Stimulated activated naive CD4-positive, alpha-beta T cell (primary cell): ENCODE measurements at regions not wholly inside any gene's neighbourhood (a gene's known extent, or its start where the extent isn't known, plus 50 kb on each side); places are given as distances from the start of the nearest gene placed in this dataset.

Experiments used
- DNase-seq, 6 experiments: peaks; one replicate each; lab custom pipeline; 2025; lab: John Stamatoyannopoulos, UW

DNA sequence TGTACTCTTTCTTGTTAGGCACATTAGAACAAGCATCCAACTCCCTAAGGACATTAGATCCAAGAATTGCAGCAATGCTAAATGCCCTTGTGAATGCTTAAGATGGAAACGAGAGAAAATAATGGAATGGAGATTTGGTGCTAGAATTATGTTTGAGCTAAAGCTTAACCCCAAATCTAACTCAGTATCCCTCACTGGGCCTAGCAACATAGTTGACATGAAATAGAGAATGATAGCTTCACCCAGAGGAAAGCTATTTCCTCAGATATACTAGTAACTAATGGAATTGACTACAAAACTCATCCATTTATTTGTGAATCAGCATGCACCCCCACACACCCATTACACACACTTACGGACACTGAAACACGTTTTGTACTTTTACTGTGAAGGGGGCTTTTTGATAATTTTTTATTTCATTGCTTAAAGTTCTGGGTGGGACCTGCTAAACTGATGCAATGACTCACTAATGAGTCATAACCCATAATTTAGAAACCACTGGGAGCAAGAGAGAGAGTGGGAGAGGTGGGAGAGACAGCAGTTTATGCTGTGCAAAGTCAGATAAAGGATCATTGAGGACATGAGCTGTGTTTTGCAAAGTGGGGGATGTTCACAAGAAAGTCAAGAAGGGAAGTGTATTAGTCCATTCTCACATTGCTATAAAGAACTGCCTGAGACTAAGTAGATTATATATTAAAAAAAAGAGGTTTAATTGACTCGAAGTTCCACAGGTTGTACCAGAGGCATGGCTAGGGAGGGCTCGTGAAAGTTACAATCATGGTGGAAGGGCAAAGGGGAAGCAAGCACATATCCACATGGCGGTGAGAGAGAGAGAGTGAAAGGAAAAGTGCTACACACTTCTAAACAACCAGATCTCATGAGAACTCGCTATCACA, 382.7 kb downstream of the SFMBT2 start:
- no peak for DNase-seq

DNA sequence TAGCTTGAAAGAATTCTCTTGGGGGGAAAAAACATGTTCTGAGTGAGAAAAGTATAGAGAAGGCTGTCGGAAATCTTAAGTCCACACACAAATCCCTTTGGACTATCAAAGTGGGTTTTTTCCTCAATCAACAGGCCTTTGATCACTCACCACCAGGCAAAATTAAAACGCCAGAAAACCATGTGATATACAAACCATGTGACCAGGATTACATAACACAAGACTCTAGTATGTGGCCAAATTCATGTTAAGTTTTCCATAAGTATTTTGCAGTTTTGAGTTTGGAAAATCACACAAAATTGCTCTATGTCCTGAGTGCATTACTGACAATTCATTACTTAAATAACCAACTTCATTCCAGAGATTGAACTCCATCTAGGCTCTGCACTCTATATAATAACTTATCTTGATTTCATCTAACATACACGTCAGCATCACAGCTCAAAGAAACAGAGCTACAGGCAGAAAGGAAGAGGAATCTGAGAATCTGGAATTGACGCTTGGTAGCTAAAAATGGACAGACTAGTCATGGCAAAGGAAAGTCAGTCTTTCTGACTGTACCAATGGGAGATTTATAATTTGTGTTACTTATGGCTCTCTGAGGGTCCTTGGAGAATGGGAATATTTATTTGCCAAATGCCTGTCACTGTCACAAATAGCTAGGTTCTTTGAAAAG, 383.5 kb downstream of the SFMBT2 start:
- DNase-seq, result no peak

DNA sequence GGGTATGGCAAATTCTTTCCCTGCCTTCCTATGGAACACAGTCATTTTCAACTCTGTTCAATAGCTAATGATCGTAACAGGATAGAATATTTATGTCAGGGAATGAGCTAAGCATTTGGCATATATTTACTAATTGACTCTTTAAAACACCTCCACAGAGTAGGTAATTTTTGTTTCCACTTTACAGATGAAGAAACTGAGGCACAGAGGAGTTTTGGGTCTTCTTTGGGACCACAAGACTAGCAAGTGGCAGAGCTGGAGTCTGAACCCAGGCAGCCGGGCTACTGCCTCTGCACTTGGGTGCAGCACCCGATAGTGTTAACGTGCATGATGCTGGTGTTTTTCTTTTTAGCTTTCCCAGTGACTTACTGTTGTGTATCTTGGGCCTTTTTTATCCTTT, 384.0 kb downstream of the SFMBT2 start:
- no peak for DNase-seq

DNA sequence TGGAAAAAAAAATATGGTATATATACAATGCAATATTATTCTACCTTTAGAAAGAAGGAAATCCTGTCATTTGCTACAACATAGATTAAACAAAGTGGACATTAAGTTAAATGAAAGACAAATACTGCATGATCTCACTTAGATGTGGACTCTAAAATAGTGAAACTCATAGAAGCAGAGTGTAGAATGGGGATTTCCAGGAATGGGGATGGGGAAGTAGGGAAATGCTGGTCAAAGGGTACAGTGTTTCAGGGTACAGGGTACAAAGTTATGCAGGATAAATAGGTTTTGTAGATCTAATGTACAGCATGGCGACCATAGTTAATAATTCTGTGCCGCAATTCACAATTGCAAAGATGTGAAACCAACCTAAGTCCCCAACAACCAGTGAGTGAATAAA, 385.5 kb downstream of the SFMBT2 start:
- DNase-seq, result no peak

DNA sequence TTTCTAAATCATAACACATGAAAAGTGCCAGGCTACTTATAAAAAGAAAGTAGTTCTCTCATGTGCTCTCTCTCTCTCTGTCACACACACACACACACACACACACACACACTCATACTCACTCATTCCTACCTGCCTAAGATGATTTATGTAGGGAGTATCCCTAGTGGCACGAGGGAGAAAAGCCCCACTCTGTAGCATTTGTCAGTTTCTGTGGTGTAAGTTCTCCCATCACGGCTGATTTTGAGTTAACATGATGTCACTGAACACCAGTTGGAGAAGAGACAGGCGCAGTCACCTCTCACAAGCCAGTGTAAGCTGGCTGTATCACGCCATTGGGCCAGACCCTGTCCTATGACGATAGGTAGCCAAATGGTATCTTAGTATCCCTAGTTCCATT, 395.4 kb downstream of the SFMBT2 start:
- DNase-seq, result no peak

DNA sequence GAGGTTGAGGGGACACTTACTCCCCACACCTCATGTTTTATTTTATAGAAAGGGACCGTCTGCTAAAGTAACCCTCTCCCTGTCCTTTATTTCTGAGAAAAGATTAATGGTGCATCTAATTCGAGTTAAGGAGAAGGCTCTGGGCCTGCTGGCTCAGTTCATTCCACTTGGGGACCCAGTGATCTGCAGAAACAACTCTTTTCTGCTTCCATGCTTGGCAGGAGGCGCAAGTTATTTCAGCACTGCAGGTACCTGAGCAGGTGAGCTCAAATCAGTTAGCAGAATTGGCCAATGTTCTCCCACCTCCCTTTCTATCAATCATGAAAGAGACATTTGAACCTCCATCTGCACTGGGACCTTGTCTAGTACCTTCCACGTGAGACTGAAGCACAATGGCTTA, 396.1 kb downstream of the SFMBT2 start:
- DNase-seq, result no peak

DNA sequence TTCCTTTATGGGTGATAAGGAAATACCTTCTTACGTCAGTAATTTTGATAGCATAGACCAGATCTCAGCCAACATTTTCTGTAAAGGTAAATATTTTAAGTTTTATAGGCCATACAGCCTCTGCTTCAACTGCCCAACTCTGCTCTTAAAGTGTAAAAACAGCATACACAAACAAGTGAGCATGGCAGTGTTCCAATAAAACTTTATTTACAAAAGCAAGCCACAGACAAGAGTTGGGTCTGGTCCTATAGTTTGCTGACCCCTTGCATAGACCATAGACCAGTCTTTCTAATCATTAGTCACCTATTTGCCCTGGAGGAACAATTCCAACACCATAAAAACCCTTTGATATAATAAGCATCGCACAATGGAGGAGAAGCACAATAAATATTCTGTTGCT, 398.8 kb downstream of the SFMBT2 start:
- DNase-seq, result no peak

DNA sequence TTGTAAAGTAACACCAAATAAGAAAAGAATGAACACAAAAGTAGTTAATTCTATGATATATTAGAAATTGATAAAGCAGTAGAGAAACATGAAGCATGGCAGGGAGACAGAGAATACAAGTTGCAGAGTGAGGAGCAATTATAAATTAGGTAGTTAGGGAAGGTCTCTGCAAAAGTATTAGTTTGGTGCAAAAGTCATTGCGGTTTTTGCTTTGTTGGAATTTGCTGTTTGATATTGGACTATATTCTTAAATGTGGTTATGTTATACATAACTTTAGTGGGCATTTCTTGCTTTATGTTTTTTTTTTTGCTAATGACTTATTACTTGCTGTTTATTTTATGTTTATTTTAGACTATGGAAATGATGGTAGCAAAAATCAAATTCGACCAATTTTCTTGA, 402.2 kb downstream of the SFMBT2 start:
- no peak for DNase-seq

DNA sequence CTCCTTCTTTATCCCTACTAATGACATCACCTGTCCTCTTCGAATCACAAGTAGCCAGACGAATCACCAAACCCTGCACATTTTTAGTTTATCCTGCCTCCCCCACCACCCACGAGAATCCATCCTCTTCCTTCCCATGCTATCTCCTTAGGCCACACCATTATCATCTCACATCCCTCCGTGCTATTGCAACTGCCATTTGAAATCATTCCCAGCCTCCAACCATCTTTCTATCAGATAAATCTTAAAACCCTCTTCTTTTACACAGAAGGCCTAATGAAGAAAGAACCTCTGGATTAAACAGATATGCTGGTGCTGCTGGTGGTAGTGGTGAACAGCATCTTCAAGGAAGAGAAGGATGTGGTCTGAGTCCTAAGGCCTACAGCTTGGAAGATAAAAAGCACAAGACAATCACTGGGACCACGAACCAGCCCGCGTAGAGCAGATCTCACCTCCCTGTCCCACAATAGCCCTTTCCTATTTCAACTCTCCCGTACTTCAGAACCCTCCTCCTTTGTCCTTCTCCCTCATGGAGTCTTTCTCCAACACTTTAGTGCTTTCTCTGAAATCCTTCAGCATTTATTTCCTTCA, 403.1 kb downstream of the SFMBT2 start:
- no peak for DNase-seq

DNA sequence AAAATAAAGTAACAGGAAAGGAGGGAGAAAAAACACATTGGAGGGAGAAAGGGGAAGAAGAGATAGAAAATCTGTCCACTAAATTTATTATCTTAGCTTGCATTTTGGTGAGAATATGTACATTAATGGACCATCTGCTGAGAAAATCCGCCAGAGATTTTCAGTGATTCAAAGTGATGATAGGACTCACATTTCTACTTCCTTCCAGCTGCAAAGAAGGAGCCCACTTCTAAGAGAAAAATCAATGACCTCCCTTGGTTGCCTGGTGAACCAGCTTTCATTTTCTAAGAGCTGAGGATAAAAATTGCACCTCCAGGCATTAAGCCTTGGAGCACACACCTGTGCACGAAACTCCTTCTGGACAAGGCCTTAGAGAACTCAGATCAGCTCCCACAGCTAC, 404.3 kb downstream of the SFMBT2 start:
- DNase-seq, result no peak

DNA sequence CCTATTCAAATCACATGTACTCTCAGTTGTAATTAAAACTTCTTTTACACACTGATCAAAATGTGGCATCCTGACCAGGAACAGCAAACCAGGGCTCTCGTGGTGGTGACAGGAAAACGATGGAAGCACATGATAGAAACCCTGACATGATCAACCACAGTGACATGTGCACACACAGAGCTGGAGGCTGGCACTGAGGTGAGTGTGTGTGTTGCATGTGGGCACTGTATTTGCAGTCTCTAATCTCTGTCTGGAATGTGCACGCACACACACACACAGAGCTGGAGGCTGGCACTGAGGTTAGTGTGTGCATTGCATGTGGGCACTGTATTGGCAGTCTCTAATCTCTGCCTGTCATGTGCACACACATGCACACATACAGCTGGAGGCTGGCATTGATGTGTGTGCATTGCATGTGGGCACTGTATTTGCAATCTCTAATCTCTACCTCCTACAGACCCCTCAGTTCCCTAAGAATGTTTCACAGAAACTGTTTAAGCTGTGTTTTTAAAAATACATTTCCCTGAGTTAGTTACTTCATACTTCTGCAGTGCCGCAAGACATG, 406.9 kb downstream of the SFMBT2 start:
- no peak for DNase-seq

DNA sequence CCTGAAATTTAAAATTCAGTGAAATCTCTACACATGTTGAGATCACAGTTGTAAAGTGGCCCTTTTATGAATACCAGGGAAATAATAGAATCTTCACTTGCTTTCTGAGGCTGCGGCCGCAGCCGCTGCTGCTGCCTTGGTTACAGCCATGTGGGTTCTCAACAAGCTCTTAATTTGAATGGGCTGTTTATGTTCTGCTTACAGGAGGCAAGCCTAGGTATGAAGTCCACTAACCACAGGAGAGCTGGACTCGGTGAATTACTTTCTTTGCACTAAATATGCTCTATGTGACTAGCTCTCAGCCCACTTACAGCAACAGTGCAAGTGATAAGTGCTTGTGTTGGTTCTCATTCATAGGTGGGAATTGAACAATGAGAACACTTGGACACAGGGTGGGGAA, 410.8 kb downstream of the SFMBT2 start:
- no peak for DNase-seq

DNA sequence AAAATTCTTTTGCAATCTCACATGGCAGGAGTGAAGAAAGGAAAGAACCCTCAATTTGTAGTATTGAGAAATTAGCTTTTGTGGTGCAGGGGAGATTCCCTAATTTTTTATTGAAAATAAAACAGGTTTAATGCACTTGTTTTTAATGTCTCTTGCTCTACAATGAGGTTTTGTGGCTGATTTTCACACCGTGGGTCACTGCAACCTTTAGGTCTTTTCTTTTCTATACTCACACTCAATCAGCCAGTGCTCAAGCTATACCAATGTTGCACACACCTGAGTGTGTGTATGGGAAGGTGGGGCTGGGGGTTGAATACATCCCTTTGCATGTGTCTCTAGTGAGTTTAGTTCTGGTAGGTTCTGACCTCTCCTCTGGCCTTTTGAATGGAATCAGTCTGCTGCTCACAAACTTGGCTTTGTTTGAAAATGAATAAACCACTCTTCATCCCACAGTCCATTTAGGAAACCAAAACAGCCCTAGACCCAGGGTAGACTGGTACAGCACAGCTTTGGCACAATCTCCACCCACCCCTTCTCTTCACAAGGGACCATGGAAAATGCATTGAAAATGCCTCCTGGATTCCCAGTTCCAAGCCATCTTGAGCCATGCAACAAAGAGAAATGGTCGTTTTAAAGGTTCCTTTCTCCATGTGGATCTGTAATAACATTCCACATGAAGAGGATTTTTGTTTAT, 411.5 kb downstream of the SFMBT2 start:
- no peak for DNase-seq

DNA sequence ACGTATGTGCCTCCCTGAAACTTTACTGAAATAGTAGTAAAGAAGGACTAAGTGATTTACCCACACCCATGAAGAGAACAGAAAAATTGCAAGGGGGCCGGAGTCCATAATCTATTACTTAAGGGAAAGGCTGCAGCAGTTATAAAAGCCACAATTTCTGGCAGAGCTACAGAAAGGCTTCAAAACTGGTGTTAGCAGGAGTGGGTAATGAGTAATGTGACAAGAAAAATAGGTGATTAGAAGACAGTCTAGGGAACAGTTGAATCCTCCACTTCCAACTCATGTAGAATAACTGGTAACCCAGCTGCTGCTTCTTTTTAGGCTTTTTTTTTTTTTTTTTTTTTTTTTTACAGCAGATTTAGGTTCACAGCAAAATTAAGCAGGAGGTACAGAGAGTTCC, 413.3 kb downstream of the SFMBT2 start:
- no peak for DNase-seq

DNA sequence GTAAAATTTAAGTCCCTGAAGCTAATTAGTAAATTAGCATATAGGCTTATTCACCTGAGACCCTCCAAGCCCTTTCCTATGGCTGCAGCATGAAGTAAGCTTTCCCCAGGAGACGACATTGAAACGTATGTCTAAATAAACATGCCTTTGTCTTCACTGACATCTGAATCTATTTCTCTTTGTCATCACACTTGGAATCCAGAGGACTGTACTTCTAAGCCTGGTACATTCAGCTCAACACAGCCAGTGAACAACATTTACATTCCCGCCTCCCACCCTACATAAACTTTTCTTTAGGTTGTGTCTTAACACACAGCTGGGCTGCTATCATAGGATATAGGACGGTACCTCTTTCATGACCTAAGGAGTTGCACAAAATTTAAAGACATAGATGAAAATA, 414.4 kb downstream of the SFMBT2 start:
- no peak for DNase-seq

DNA sequence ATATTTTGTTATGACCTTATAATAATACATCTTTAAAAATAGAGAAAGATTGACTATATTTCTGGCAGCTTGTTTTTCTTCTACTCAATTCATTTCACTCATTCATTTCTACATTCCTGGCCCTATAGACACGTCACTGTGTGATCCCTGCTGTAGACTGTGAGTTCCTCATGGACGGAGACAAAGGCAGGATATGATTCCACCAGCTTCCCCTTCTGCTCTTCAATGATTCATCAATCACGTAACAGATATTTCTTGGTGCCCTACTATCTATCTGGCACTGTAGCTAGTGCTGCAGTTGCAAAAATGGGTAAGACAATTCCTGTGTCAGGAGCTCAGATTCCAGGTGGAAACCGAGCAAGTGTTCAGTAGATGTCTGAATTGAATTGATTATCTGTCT, 415.0 kb downstream of the SFMBT2 start:
- DNase-seq, result no peak

DNA sequence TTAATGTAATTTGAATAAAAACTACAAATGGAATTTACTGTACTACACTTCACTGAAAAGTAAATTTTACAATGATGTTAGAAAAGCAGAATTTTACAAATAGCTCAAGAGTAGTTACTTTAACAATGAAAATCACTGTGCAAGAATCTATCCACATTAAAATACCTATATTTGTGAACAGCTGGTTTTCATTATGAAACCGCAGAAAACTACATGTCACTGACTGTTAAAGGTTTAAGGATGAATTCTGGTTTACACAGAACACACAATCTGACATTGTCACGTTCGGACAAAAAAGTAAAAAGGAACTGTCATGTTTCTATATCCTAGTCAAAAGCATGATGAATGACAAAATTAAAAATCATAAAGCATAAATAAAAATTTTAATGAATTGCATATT, 415.3 kb upstream of the PRKCQ start:
- no peak for DNase-seq

DNA sequence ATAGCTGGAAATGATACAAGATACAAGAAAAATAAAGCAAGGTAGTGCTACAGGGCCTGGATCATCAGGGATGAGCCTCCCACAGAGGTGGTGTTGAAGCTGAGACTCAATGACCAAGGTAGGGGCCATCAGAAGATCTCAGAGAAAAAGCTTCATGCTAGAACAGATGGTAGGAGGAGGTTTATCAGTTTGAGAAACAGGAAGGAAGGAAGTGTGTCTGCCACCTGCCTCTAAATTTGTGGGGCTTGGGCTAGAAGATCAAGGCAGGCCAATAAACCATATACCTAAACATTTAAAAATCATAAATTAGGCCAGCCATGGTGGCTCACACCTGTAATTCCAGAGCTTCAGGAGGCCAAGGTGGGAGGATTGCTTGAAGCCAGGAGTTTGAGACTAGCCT, 410.8 kb upstream of the PRKCQ start:
- no peak for DNase-seq

DNA sequence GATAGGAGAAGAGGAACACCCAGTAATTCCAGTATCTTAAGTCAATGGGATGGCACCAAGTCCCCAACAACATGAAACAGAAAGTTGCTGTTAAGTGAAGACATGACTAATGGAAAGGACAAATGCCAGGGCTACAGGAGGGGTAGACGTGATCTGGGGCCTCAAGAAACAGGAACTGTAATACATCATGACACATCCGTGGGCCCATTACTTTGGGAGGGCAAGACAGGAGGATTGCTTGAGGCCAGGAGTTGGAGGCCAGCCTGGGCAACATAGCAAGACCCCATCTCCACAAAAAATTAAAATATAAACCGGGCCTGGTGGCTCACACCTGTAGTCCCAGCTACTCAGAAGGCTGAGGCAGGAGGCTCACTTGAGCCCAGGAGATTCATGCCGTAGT, 408.6 kb upstream of the PRKCQ start:
- DNase-seq, result no peak

DNA sequence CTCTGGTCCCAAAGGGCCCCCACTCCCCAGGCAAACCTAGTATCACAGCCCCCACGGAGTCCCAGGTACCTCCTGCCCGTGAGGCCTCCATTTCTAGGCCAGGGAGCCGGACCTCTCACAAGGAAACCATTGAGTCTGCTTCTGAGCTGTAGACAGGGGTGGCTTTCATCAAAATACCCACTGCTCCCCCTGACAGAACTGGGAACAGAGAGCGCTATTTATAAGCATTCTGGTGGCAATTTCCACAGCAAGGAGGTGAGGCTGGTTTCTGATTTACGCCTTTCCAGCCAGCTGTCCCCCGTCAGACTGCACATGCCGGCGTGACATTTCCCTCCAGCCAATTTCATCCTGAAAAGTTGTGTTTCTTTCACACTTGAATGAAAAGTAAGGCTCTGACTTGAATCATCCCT, 407.5 kb upstream of the PRKCQ start:
- no peak for DNase-seq

DNA sequence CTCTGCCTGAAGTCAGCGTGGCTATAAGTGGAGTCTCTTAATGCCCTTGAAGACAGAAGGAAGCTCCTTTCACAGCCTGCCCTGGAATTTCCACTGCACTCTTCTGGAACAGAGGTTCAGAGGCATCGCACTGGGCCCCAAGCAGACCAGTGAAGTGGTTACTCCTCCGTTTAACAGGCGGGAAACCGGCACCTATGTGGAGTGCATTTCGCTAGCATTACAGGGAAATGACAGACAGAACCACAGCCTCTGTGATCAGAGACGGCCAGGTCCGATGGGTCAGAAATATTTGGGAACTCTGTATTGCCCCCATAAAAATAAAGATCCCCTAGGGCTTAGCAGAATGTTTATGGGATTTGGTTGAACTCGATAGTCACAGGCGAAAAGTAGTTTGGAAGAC, 406.9 kb upstream of the PRKCQ start:
- no peak for DNase-seq

DNA sequence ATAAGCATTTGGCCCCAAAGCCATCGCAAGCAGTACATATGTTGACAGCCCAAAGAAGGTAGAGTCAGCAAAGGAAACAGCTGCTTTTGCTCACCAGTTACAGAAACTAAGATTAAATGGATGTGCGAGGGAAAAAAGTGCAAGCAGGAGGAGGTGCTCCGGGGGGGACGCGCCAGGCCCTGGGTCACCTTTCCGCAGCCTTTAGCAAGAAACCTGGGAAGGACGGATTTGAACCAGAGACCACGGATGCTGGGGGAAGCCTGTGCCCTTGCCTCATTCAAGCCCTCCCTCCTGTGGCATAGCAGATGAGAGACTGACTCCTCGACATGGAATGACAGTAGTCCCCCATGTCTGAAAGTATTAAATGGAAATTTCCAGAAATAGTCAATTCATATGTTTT, 405.6 kb upstream of the PRKCQ start:
- no peak for DNase-seq
